B cell (primary cell): ENCODE measurements at regions not wholly inside any gene's neighbourhood (a gene's known extent, or its start where the extent isn't known, plus 50 kb on each side); places are given as distances from the start of the nearest gene placed in this dataset.

Experiments used
- ATAC-seq: fragments of 200-7000 bp; cut with Tn5 transposase; one replicate; pipeline ENCODE4 v1.10.0; 2021; ENCODE audit warnings: low read depth, mild to moderate bottlenecking, moderate number of reproducible peaks, moderate library complexity
- CTCF ChIA-PET: fragments of 350-600 bp; sonication (Branson Sonifier 250); formaldehyde crosslinking; loops from one replicate; lab custom pipeline; 2021; ENCODE audit warnings: antibody characterized with exemption, inconsistent platforms; lab: Charles Lee
- POLR2A ChIA-PET: fragments of 350-600 bp; sonication (Branson Sonifier 250); formaldehyde crosslinking; loops from one replicate; lab custom pipeline; 2021; ENCODE audit warnings: antibody characterized with exemption; lab: Charles Lee
- DNase-seq: peaks from one replicate; pipeline ENCODE4 v3.0.0; 2013
- H2AFZ ChIP-seq: 2 replicates; pipeline ENCODE4 v1.6.1; 2012; ENCODE audit warnings: mild to moderate bottlenecking, low read depth, low read length; ENCODE audit not compliant: insufficient read depth, poor library complexity, severe bottlenecking
- H3K27ac ChIP-seq, 2 donors: 1 replicate in 1 of 2; 2 replicates in 1 of 2; pipeline ENCODE4 v1.5.1; 2012 to 2013; ENCODE audit warnings: low read length in 2 of 2, mild to moderate bottlenecking in 2 of 2, moderate library complexity in 1 of 2
- H3K27me3 ChIP-seq, 4 experiments: fragments of 200-600 bp in 1 of 4; sonication (generic) in 1 of 4; replicated peaks in 1 of 4; 1 replicate in 2 of 4; 2 replicates in 2 of 4; pipeline versions ENCODE4 v1.6.1 to v1.7.0; 2013 to 2016; ENCODE audit warnings: low read length in 3 of 4, mild to moderate bottlenecking in 2 of 4, mixed read lengths in 1 of 4, moderate library complexity in 1 of 4; ENCODE audit not compliant: insufficient read depth in 4 of 4, control insufficient read depth in 3 of 4; ENCODE audit errors: control extremely low read depth in 1 of 4
- H3K36me3 ChIP-seq, 2 experiments: replicated peaks in 1 of 2; 1 replicate in 1 of 2; 2 replicates in 1 of 2; pipeline versions ENCODE4 v1.6.1 to v1.7.1; 2013; ENCODE audit warnings: low read length in 1 of 2; ENCODE audit not compliant: insufficient read depth in 2 of 2, control insufficient read depth in 1 of 2; ENCODE audit errors: control extremely low read depth in 1 of 2, extremely low read depth in 1 of 2
- H3K4me1 ChIP-seq, 2 donors: fragments of 200-600 bp in 1 of 2; sonication (generic) in 1 of 2; 1 replicate in 1 of 2; 2 replicates in 1 of 2; pipeline versions ENCODE4 v1.5.1 to v1.6.1; 2013 to 2017; ENCODE audit warnings: low read length in 2 of 2; ENCODE audit not compliant: control insufficient read depth in 2 of 2, insufficient read depth in 2 of 2
- H3K4me2 ChIP-seq: replicated peaks from 2 replicates; pipeline ENCODE3; 2012; ENCODE audit warnings: mild to moderate bottlenecking, low read depth, low read length; ENCODE audit not compliant: poor library complexity, severe bottlenecking
- H3K4me3 ChIP-seq, 5 experiments: fragments of 200-600 bp in 1 of 5; sonication (generic) in 1 of 5; 1 replicate in 3 of 5; 2 replicates in 2 of 5; pipeline versions ENCODE4 v1.5.1 to v1.7.0; 2011 to 2016; ENCODE audit warnings: low read length in 4 of 5, mild to moderate bottlenecking in 4 of 5, low read depth in 2 of 5, control low read depth in 1 of 5, moderate library complexity in 1 of 5; ENCODE audit not compliant: insufficient read depth in 1 of 5; ENCODE audit errors: control extremely low read depth in 1 of 5, extremely low read depth in 1 of 5
- H3K79me2 ChIP-seq: fragments of 200-600 bp; sonication (generic); one replicate; pipeline ENCODE4 v1.6.0; 2016; ENCODE audit warnings: low read length; ENCODE audit not compliant: control insufficient read depth, insufficient read depth
- H3K9ac ChIP-seq: fragments of 200-600 bp; sonication (generic); 2 replicates; pipeline ENCODE4 v1.6.1; 2017; ENCODE audit warnings: mild to moderate bottlenecking, low read length, moderate library complexity
- H3K9me3 ChIP-seq, 3 donors: one replicate each; pipeline versions ENCODE4 v1.6.1 to v1.7.1; 2013; ENCODE audit warnings: low read length in 2 of 3; ENCODE audit not compliant: control insufficient read depth in 2 of 3, insufficient read depth in 1 of 3; ENCODE audit errors: control extremely low read depth in 1 of 3
- H4K20me1 ChIP-seq: 2 replicates; pipeline ENCODE4 v1.6.0; 2012; ENCODE audit warnings: mild to moderate bottlenecking, low read length; ENCODE audit not compliant: insufficient read depth, control insufficient read depth, poor library complexity, severe bottlenecking
- H3K27ac Mint-ChIP-seq: one replicate; pipeline ENCODE4 v1.8.0; 2021; ENCODE audit warnings: mixed read lengths
- H3K27me3 Mint-ChIP-seq: one replicate; pipeline ENCODE4 v1.8.0; 2021; ENCODE audit warnings: mixed read lengths
- H3K4me1 Mint-ChIP-seq: one replicate; pipeline ENCODE4 v1.8.0; 2021; ENCODE audit warnings: mixed read lengths
- H3K4me3 Mint-ChIP-seq: one replicate; pipeline ENCODE4 v1.8.0; 2021; ENCODE audit warnings: mixed read lengths
- H3K9me3 Mint-ChIP-seq: one replicate; pipeline ENCODE4 v1.8.0; 2022; ENCODE audit warnings: mixed read lengths; ENCODE audit not compliant: insufficient read depth
- EZH2 ChIP-seq: IDR thresholded peaks from 2 replicates; pipeline ENCODE4 v1.6.1; 2012; ENCODE audit warnings: borderline replicate concordance, low read depth, mild to moderate bottlenecking, moderate library complexity, low read length; ENCODE audit not compliant: insufficient read depth, poor library complexity, severe bottlenecking
- WGBS: methylation state at CpG from one replicate; pipeline ENCODE4 v1.1.5; 2013; ENCODE audit warnings: missing lambda C conversion rate; ENCODE audit not compliant: insufficient coverage; 5-methylcytosine and 5-hydroxymethylcytosine counted together
- intact Hi-C: fragments of 100-400 bp; cut with micrococcal nuclease; formaldehyde crosslinking; loops from one replicate; pipeline ENCODE4 v1.10.0; 2022
- TF ChIP-seq, protein P1 (sequence below): fragments of 200-600 bp; IDR thresholded peaks from one replicate; pipeline ENCODE4 v1.8.0; 2022; ENCODE audit warnings: antibody characterized with exemption, mild to moderate bottlenecking

DNA sequence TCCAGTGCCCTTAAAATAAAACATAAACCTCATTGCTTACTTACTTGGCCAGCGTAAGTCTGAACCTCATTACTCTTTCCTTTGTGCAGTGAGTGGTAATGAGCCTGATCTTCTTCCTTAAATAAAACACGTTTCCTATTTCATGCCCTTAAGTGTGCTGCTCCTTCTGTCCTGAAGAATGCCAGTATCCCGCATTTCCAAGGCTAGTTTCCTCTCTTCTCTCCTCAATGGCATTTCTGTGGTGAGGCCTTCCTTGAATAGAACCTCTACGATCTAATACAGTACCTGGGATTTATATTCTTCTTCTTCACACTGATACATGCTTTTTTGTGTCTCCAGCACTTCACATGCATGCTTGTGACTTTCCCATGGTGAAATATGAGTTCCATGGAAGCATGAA is 523.4 kb upstream of the CDH4 start:
- no peaks in the 10 kb centered on the region for H3K79me2 ChIP-seq
- no peak overlapping the region for H3K4me2 ChIP-seq
- 77% methylated on average over 4 of the region's 4 CpGs for WGBS
- no peak overlapping the region for H3K9ac ChIP-seq
- DNase-seq, result no peak
- no peak for TF ChIP-seq EZH2
- TF ChIP-seq, protein P1, sequence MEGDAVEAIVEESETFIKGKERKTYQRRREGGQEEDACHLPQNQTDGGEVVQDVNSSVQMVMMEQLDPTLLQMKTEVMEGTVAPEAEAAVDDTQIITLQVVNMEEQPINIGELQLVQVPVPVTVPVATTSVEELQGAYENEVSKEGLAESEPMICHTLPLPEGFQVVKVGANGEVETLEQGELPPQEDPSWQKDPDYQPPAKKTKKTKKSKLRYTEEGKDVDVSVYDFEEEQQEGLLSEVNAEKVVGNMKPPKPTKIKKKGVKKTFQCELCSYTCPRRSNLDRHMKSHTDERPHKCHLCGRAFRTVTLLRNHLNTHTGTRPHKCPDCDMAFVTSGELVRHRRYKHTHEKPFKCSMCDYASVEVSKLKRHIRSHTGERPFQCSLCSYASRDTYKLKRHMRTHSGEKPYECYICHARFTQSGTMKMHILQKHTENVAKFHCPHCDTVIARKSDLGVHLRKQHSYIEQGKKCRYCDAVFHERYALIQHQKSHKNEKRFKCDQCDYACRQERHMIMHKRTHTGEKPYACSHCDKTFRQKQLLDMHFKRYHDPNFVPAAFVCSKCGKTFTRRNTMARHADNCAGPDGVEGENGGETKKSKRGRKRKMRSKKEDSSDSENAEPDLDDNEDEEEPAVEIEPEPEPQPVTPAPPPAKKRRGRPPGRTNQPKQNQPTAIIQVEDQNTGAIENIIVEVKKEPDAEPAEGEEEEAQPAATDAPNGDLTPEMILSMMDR, result no peak
- peaks cover 9% of the 10 kb centered on the region for H3K9me3 Mint-ChIP-seq
- no peak overlapping the region for H3K4me3 ChIP-seq
- H3K27ac ChIP-seq, result no peak overlapping the region
- H3K4me1 ChIP-seq, result no peaks in the 10 kb centered on the region
- intact Hi-C loops, result no loop called here
- no peak for ATAC-seq
- H2AFZ ChIP-seq, result no peak overlapping the region
- H3K36me3 ChIP-seq, result no peaks in the 10 kb centered on the region
- H3K4me1 Mint-ChIP-seq, result no peaks in the 10 kb centered on the region
- H3K4me3 Mint-ChIP-seq, result no peak overlapping the region
- no peaks in the 10 kb centered on the region for H3K27me3 Mint-ChIP-seq
- H3K9me3 ChIP-seq, result peaks cover 0 to 6% (median 3%) of the 10 kb centered on the region in 3 donors
- no peaks in the 10 kb centered on the region for H3K27me3 ChIP-seq
- ChIA-PET POLR2A (no interaction called here), CTCF (no interaction called here)
- no peak overlapping the region for H3K27ac Mint-ChIP-seq
- H4K20me1 ChIP-seq, result no peaks in the 10 kb centered on the region

- no peak overlapping the region for H3K4me2 ChIP-seq
- H3K79me2 ChIP-seq, result no peaks in the 10 kb centered on the region
- H2AFZ ChIP-seq, result no peak overlapping the region
- peaks cover 9% of the 10 kb centered on the region for H3K9me3 Mint-ChIP-seq
- H3K27me3 Mint-ChIP-seq, result no peaks in the 10 kb centered on the region
- ATAC-seq (no peak), DNase-seq (no peak)
- H3K27ac ChIP-seq, result no peak overlapping the region
- no peaks in the 10 kb centered on the region for H3K36me3 ChIP-seq
- ChIA-PET POLR2A (no interaction called here), CTCF (no interaction called here)
- H3K9me3 ChIP-seq, result peaks cover 0 to 6% (median 3%) of the 10 kb centered on the region in 3 donors
- H3K27me3 ChIP-seq, result no peaks in the 10 kb centered on the region
- no peak overlapping the region for H3K9ac ChIP-seq
- no peak overlapping the region for H3K4me3 ChIP-seq
- no peaks in the 10 kb centered on the region for H3K4me1 ChIP-seq
- TF ChIP-seq, protein P1, result no peak
- TF ChIP-seq EZH2, result no peak
- no peaks in the 10 kb centered on the region for H4K20me1 ChIP-seq
- 49% methylated on average over 6 of the region's 7 CpGs for WGBS
- intact Hi-C loops, result no loop called here
- no peak overlapping the region for H3K27ac Mint-ChIP-seq
- H3K4me1 Mint-ChIP-seq, result no peaks in the 10 kb centered on the region
- no peak overlapping the region for H3K4me3 Mint-ChIP-seq
Observed at GRCh38 chr20:60729135-60729900, 522.7 kb upstream of the CDH4 start.
